GM18867 (cell line): ENCODE measurements at regions not wholly inside any gene's neighbourhood (a gene's known extent, or its start where the extent isn't known, plus 50 kb on each side); places are given as distances from the start of the nearest gene placed in this dataset.

Experiments
- ATAC-seq: cut with Tn5 transposase; IDR thresholded peaks from one replicate; pipeline ENCODE4 v1.9.1; 2021; ENCODE audit warnings: mild to moderate bottlenecking, moderate library complexity; ENCODE audit not compliant: unreplicated experiment

GRCh38 chr10:44845361-44846175 is 65.6 kb upstream of the TMEM72 start:
- no peak for ATAC-seq

GRCh38 chr10:44847110-44847509 is 64.0 kb upstream of the TMEM72 start:
- no peak for ATAC-seq

GRCh38 chr10:44848211-44848610 is 62.9 kb upstream of the TMEM72 start:
- ATAC-seq = no peak

DNA sequence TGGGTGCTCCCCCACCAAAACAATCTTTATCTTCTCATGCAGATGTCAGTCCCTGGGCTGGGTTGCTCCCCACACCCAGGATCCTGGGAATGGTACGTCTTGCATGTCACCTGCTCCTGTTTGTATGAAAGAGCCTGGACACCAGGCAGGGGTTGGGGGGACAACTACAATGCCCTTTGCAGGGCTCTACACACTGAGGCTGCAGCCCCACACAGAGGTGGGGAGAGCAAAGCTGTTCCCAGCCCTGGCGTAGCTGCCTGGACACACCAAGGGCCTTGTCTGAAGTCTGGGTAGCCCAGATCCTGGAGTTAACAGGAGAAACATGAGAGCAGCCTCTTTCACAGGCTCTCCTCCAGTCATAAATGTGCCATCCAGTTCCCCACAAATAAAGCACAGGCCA is 61.2 kb upstream of the TMEM72 start:
- no peak for ATAC-seq

GRCh38 chr10:44850356-44850934 is 60.7 kb upstream of the TMEM72 start:
- no peak for ATAC-seq

DNA sequence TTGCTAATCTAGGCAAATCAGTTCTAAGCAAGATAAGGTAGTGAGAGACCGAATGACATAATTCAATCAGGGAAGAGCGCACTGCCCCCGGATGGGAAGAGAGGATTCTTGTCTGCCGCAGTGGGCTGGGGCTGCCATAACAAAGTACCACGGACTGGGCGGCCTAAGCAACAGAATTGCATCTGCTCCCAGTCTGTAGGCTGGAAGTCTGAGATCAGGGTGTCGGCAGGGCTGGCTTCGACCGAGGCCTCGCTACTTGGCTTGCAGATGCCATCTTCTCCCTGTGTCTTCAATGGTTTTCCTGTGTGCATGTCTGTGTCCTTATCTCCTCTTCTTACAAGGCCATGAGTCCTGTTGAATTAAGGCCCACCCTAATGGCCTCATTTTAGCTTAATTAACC is 59.7 kb upstream of the TMEM72 start:
- no peak for ATAC-seq

DNA sequence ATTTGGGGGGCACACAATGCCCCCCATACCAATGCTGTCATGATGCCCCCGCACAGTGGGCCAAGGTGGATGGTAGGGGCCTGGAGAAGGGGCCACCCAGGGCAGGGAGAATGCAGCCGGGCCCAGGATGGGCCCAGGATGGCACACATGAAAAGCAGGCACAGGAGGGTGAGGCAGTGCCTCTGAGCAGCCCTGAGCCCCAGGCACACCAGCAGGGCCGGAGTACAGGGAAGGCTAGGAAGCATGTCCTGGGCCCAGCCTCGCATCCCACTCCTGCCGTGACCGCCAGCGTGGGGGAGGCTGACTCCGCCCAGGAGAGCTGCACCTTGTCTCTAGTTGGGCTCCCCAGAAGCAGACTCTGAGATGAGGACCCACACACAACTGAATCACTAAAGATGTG is 59.3 kb upstream of the TMEM72 start:
- no peak for ATAC-seq

DNA sequence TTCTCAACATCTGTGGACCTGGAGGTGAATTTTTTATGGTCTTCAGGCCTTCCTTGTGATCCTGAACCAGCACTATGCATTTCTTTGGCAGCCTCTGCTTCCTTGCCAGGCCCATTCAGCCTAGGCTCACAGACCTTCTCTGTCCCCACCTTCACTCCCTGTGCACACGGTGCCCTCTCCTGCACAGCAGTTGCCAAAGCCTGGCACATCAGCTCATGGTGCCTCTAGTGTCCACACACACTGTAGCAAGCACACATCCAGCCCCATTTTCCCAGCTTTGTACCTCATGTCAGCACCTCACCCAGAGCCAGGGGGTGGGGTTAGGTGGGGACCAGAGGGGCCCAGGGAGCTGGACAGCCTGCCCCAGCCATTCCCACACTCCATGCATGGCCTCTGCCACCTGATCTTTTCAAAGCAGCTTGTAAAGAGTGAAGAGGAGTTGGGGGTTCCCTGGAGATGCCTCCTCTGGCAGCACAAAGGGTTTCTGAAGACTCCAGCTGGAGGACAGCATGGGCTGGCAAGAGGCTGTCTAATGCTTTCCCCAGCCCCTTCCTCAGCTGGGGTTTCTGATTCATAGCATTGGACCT is 57.9 kb upstream of the TMEM72 start:
- ATAC-seq = no peak

DNA sequence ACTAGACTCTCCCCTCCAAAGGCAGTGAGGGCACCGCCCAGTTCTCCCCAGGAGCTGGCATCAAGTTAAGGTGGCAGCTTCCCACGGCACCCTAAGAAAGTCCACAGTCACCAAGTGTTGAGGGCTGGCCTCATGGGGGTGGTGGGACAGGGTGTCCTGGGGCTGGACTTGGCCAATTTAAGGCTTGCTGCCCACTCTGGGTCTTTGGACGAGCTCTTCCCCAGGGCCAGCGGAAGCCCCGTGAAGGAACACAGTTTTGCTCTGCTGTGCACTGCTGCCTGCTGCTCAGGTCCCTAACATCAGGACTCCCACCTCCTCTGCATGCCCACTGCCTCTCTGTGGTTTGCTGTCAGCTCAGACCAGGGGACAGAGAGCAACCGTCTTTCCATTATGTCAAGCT is 57.3 kb upstream of the TMEM72 start:
- ATAC-seq = no peak

DNA sequence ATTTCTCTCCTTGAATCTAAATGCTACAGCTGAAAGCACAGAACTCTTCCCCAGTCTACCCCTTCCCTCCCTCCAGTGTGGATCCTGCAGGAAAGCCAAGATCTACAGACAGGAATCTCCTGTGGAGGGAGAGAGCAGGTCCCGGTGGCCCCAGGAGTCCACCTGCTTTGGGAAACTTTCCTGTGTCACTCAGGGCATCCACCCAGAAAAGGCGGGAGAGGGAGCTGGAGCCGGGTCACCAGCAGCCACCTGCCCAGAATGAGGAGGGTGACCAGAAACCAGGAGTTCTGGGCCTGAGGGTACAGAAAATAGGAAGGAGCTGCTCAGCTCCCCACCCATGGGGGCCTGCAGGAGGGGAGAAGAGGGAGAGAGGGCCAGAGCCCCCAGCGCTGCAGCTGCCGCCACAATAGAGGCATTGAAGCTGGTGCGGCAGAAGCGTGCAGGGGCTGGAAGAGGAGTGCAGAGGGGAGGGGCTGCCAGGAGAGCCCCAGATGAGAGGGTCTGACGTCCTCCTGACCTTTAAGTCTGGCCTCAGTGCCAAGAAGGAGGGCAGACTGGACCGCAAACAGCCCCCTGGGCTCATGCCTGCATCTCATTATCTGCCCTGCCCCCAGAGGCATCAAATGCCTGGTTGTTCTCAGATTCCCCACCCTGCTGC is 56.3 kb upstream of the TMEM72 start:
- no peak for ATAC-seq

GRCh38 chr10:44856696-44857095 is 54.4 kb upstream of the TMEM72 start:
- ATAC-seq = no peak

DNA sequence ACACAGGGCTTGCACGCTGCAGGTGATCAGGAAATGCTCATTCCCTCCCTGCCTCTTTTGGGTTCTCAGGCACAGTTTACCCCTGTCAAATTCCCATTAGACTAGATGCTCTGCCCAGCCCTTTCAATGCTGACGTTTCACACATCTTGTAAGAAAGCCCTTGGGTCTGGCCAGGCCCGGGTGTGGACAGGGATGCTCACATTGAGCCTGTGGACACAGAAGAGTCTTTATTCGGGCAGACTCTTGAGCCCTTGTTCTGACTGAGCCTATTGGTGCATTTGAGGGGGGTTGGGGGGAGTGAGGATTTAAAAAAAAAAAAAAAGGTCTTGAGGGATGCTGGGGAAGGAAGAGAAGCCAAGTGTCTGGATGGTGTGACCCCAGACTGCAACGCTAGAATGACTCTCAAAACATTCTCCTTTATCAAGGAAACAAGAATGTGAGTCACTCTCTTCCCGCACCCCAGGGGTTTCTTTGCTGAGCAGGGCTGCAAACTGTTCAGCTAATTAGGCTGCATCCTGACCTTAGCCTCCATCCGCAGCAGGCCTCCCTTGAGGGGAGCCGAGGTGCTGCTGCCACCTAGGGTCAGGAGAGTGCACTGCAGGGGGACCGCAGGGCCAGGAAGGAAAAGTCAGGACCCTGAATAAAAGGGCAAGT is 53.6 kb upstream of the TMEM72 start:
- ATAC-seq = peak; percentile 83

GRCh38 chr10:44858017-44858371 is 53.1 kb upstream of the TMEM72 start:
- no peak for ATAC-seq

- ATAC-seq = no peak
Observed at GRCh38 chr10:44858988-44859387, 52.1 kb upstream of the TMEM72 start.

DNA sequence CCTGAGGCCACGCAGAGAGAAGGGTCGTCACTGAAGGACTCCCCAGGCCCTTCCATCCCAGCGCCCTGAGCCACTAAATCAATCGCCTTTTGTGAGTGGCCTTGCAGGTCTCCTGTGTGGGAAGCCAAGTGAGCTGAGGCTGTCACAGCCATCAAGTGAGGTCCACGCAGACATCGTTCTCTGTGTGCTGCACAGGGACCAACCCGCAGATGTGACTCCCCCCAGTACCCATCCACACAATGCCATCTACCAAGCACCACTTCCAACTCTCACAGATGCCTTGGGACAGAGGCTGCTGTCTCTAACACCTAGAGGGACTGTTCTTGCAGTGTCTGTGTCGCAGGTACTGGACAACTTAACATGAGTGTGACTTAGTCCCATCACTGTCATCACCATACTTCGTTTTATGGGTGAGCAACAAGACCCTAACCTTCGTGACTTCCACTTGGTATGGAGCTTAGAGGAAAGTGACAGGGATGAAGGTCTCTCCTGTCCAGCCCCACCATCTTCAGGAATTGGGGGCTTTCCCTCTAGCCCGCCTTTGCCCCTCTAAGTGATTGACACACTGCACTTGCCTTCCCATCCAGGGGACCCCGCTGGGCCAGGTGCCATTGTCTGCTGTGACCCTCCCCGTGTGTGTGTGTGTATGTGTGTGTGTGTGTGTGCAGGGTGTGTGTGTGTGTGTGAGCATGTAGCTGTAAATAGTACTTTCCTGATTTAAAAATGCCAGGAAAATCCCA is 51.4 kb upstream of the TMEM72 start:
- ATAC-seq = no peak

DNA sequence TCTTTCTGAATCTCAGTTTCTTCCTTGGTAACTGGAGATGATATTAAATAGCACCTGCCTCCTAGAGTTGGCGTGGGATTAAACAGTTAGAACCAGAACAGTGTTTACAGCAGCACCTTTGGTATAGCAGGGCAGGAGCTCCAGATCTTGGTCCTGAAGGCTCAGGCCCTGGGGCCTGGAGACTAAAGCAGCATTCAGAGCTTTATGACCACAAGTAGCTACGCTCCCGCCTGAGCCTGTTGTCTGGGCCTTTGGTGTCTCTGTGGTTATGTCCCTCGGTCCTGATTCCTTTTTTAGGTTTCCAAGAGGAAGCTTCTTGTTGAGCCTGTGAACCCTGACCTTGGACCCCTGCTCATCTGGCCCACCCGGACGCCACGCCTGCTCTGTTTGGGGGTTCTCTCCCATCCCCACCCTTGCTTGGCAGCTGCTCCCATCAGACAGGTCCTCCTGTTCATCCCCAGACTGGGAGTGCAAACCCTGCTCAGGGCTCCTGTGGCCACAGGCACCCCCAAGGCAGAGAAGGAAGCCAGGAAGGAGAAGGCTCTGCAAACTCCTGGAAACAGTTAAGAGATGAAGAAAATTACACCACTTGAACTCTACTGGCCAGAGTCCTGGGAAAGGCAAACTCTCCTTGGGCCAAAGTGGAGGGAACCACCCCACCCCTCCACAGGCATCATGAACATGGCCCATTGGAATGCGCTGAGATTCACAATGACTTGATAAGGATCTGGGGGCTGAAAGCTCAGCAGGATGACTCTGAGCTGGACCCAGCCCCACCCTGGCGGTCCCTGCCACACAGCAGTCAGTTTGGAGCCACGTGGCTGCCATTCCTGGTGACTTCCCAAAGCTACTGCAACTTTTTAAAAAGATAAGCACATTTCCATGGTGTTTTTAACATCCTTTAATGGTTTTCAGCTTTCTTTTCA is 50.1 kb upstream of the TMEM72 start:
- no peak for ATAC-seq
